GM13977 (cell line): ENCODE measurements at regions not wholly inside any gene's neighbourhood (a gene's known extent, or its start where the extent isn't known, plus 50 kb on each side); places are given as distances from the start of the nearest gene placed in this dataset.

Source experiments
- DNase-seq: peaks from one replicate; pipeline ENCODE4 v3.0.0; 2012; ENCODE audit warnings: low spot score
- CTCF ChIP-seq: IDR thresholded peaks from 2 replicates; pipeline ENCODE4 v1.5.1; 2012; ENCODE audit warnings: mild to moderate bottlenecking, control low read depth; ENCODE audit not compliant: insufficient read depth; ENCODE audit errors: extremely low read depth, missing control alignments
- in situ Hi-C: fragments of 300-500 bp; cut with MboI; formaldehyde crosslinking; loops from one replicate; pipeline ENCODE4 v1.12.0; 2022; ENCODE audit warnings: low sequenced_read_pairs, low pct_unique_long_range_greater_than_20kb, mixed read lengths, inconsistent platforms; ENCODE audit not compliant: unreplicated experiment

- DNase-seq: no peak
- in situ Hi-C loops: loop anchor here (10.0 kb wide), 1 partner anchor 254 kb away; no protein-coding TSS in a partner anchor
- TF ChIP-seq CTCF: no peak
Observed at GRCh38 chr20:57080796-57081195, 185.6 kb downstream of the BMP7 start.

- in situ Hi-C loops: loop anchor here (10.0 kb wide), 1 partner anchor 252 kb away; no protein-coding TSS in a partner anchor
- TF ChIP-seq CTCF: no peak
- DNase-seq: no peak
Observed at GRCh38 chr20:57082357-57082945, 184.0 kb downstream of the BMP7 start.

- no peak for DNase-seq
- TF ChIP-seq CTCF: no peak
- in situ Hi-C loops: loop anchor here (10.0 kb wide), 1 partner anchor 252 kb away; no protein-coding TSS in a partner anchor
Observed at GRCh38 chr20:57083072-57083471, 183.4 kb downstream of the BMP7 start.

- DNase-seq: no peak
- no peak for TF ChIP-seq CTCF
- in situ Hi-C loops: loop anchor here (10.0 kb wide), 1 partner anchor 249 kb away; no protein-coding TSS in a partner anchor
Observed at GRCh38 chr20:57086066-57086465, 180.4 kb downstream of the BMP7 start.

- in situ Hi-C loops: loop anchor here (10.0 kb wide), 1 partner anchor 248 kb away; no protein-coding TSS in a partner anchor
- no peak for DNase-seq
- no peak for TF ChIP-seq CTCF
Observed at GRCh38 chr20:57087102-57087501, 179.3 kb downstream of the BMP7 start.

- TF ChIP-seq CTCF: no peak
- DNase-seq: no peak
- in situ Hi-C loops: loop anchor here (10.0 kb wide), 1 partner anchor 247 kb away; no protein-coding TSS in a partner anchor
Observed at GRCh38 chr20:57087705-57088104, 178.7 kb downstream of the BMP7 start.
